Tibial nerve (tissue), 4 donors: ENCODE measurements at regions not wholly inside any gene's neighbourhood (a gene's known extent, or its start where the extent isn't known, plus 50 kb on each side); places are given as distances from the start of the nearest gene placed in this dataset.

Source experiments
- CTCF ChIP-seq, 5 experiments: fragments of 200-600 bp in 3 of 5; fragments of 450-650 bp in 2 of 5; sonication (generic) in 3 of 5; IDR thresholded peaks; one replicate each; pipeline ENCODE4 v1.5.1; 2016 to 2019; ENCODE audit warnings: antibody characterized with exemption in 5 of 5, mild to moderate bottlenecking in 3 of 5, moderate library complexity in 2 of 5
- EP300 ChIP-seq, 2 donors: sonication (generic); formaldehyde crosslinking; IDR thresholded peaks; one replicate each; pipeline ENCODE4 v1.6.1; 2017; ENCODE audit warnings: antibody characterized with exemption in 2 of 2, mild to moderate bottlenecking in 1 of 2
- POLR2A ChIP-seq, 2 donors: fragments of 450-650 bp; IDR thresholded peaks; one replicate each; pipeline ENCODE4 v1.6.1; 2017; ENCODE audit warnings: antibody characterized with exemption in 2 of 2, mild to moderate bottlenecking in 2 of 2, moderate library complexity in 2 of 2

DNA sequence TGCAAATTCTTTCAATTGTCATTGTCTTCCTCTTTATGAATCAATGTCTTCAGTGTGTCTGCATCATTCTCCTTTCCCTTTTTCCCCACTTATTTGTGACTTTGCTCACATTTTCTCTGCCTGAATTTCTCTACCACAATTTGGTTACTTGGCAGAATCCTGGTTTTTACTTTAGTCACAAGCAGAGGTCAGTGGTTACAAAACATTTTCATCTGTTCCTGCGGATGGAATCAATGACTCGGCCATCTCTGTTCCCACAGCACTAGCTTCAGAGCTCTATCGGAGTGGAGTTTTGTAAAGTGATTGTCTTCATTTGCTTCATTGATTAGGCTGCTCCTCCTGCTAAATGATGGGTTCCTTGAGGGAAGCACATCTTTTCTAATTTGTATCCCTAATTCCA is 501.3 kb upstream of the AADAT start:
- TF ChIP-seq CTCF (IDR thresholded peaks at IDR 0.05) (no peak), POLR2A (IDR thresholded peaks at IDR 0.05) (no peak), EP300 (IDR thresholded peaks at IDR 0.05) (no peak)
